Panc1 (cell line): ENCODE measurements at regions not wholly inside any gene's neighbourhood (a gene's known extent, or its start where the extent isn't known, plus 50 kb on each side); places are given as distances from the start of the nearest gene placed in this dataset.

Source experiments
- ATAC-seq: fragments of 200-7000 bp; cut with Tn5 transposase; 2 replicates; pipeline ENCODE4 v1.9.1; 2020; ENCODE audit warnings: mild to moderate bottlenecking, moderate library complexity
- BruUV-seq: library from RNA; stranded (reverse); fragments of 400-500 nt; replicated peaks from 2 replicates; lab custom pipeline; 2021; lab: Mats Ljungman, UMichigan
- CTCF ChIA-PET: fragments of 300-600 bp; sonication (Branson Sonifier 250); formaldehyde crosslinking; loops from one replicate; lab custom pipeline; 2022; ENCODE audit warnings: antibody characterized with exemption; lab: Charles Lee
- POLR2A ChIA-PET: fragments of 300-600 bp; sonication (Branson Sonifier 250); formaldehyde crosslinking; loops from one replicate; lab custom pipeline; 2022; ENCODE audit warnings: antibody characterized with exemption; lab: Charles Lee
- DNase-seq: peaks from one replicate; pipeline ENCODE4 v3.0.0-alpha.2; 2010; ENCODE audit warnings: low read depth, low spot score
- H3K27ac ChIP-seq: 2 replicates; pipeline ENCODE4 v1.5.1; 2011; ENCODE audit warnings: mild to moderate bottlenecking, low read length, inconsistent platforms
- H3K27me3 ChIP-seq: fragments of 200-500 bp; sonication (Bioruptor generic); 2 replicates; pipeline ENCODE4 v1.6.0; 2014; ENCODE audit warnings: low read length, inconsistent platforms; ENCODE audit not compliant: control insufficient read depth, insufficient read depth
- H3K36me3 ChIP-seq: fragments of 200-500 bp; sonication (Bioruptor generic); 2 replicates; pipeline ENCODE4 v1.5.1; 2014; ENCODE audit warnings: inconsistent platforms, mild to moderate bottlenecking, low read length, moderate library complexity; ENCODE audit not compliant: control insufficient read depth, insufficient read depth
- H3K4me1 ChIP-seq: 2 replicates; pipeline ENCODE4 v1.5.1; 2011; ENCODE audit warnings: inconsistent platforms, mild to moderate bottlenecking, low read length, moderate library complexity; ENCODE audit not compliant: control insufficient read depth, insufficient read depth
- H3K4me3 ChIP-seq, 2 experiments: 2 replicates each; pipeline ENCODE4 v1.5.1; 2011 to 2012; ENCODE audit warnings: low read depth in 2 of 2, low read length in 2 of 2, mild to moderate bottlenecking in 2 of 2, inconsistent platforms in 1 of 2, moderate library complexity in 1 of 2
- H3K9me3 ChIP-seq: fragments of 200-500 bp; sonication (Bioruptor generic); 2 replicates; pipeline ENCODE4 v1.5.1; 2014; ENCODE audit warnings: low read depth, mild to moderate bottlenecking, inconsistent platforms, low read length, moderate library complexity; ENCODE audit not compliant: control insufficient read depth, insufficient read depth
- POLR2AphosphoS5 ChIP-seq: IDR thresholded peaks from 2 replicates; pipeline ENCODE4 v1.6.1; 2012; ENCODE audit warnings: mild to moderate bottlenecking, low read depth, low read length, moderate library complexity
- SIN3A ChIP-seq: IDR thresholded peaks from 2 replicates; pipeline ENCODE4 v1.6.1; 2012; ENCODE audit warnings: low read depth, mild to moderate bottlenecking, low read length, moderate library complexity, borderline replicate concordance; ENCODE audit not compliant: insufficient read depth
- TCF7L2 ChIP-seq: IDR thresholded peaks from 2 replicates; pipeline ENCODE4 v1.6.1; 2011; ENCODE audit warnings: mild to moderate bottlenecking, low read depth, low read length, inconsistent platforms
- in situ Hi-C: cut with HindIII; loops from 2 replicates; pipeline ENCODE4 v1.10.0; 2016; ENCODE audit warnings: low sequenced_read_pairs, low pct_unique_long_range_greater_than_20kb
- intact Hi-C: fragments of 100-400 bp; cut with micrococcal nuclease; formaldehyde crosslinking; loops from one replicate; pipeline ENCODE4 v1.10.0; 2022; ENCODE audit not compliant: unreplicated experiment
- TF ChIP-seq, protein P1 (sequence below): fragments of 450-650 bp; IDR thresholded peaks from 2 replicates; pipeline ENCODE4 v1.5.1; 2017; ENCODE audit warnings: mild to moderate bottlenecking
- TF ChIP-seq, protein P2 (sequence below), 2 experiments: IDR thresholded peaks; 2 replicates each; pipeline ENCODE4 v1.6.1; 2011 to 2012; ENCODE audit warnings: low read depth in 2 of 2, control low read depth in 1 of 2, low read length in 1 of 2, mild to moderate bottlenecking in 1 of 2, moderate library complexity in 1 of 2; ENCODE audit not compliant: insufficient read depth in 1 of 2

DNA sequence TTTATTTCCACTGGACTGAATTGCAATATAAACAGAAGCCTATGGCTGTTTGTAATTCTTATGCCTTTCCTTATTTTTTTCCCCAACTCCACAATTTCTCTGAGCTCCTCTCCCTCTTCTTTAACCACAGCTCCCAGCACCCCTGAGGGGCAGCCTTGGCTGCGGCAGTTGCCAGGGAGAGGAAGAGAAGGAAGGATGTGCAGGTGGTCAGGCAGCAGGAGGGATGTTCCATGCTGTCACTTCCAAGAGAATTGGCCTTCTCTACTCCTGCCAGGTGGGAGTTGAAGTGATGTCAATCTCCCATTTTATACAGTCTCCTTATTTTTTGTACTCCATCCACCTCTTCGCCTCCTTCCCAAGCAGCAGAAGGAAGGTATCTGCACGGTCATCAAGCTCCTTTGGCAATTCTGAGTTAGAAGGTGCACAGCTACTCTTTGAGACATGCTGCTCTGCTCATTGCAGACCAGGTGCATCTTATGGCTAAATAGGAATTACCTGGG is 343.3 kb upstream of the RPS6KA3 start:
- no peak for TF ChIP-seq TCF7L2
- TF ChIP-seq, protein P1, sequence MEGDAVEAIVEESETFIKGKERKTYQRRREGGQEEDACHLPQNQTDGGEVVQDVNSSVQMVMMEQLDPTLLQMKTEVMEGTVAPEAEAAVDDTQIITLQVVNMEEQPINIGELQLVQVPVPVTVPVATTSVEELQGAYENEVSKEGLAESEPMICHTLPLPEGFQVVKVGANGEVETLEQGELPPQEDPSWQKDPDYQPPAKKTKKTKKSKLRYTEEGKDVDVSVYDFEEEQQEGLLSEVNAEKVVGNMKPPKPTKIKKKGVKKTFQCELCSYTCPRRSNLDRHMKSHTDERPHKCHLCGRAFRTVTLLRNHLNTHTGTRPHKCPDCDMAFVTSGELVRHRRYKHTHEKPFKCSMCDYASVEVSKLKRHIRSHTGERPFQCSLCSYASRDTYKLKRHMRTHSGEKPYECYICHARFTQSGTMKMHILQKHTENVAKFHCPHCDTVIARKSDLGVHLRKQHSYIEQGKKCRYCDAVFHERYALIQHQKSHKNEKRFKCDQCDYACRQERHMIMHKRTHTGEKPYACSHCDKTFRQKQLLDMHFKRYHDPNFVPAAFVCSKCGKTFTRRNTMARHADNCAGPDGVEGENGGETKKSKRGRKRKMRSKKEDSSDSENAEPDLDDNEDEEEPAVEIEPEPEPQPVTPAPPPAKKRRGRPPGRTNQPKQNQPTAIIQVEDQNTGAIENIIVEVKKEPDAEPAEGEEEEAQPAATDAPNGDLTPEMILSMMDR = no peak
- no peak for TF ChIP-seq SIN3A
- TF ChIP-seq POLR2AphosphoS5 = no peak
- TF ChIP-seq, protein P2, sequence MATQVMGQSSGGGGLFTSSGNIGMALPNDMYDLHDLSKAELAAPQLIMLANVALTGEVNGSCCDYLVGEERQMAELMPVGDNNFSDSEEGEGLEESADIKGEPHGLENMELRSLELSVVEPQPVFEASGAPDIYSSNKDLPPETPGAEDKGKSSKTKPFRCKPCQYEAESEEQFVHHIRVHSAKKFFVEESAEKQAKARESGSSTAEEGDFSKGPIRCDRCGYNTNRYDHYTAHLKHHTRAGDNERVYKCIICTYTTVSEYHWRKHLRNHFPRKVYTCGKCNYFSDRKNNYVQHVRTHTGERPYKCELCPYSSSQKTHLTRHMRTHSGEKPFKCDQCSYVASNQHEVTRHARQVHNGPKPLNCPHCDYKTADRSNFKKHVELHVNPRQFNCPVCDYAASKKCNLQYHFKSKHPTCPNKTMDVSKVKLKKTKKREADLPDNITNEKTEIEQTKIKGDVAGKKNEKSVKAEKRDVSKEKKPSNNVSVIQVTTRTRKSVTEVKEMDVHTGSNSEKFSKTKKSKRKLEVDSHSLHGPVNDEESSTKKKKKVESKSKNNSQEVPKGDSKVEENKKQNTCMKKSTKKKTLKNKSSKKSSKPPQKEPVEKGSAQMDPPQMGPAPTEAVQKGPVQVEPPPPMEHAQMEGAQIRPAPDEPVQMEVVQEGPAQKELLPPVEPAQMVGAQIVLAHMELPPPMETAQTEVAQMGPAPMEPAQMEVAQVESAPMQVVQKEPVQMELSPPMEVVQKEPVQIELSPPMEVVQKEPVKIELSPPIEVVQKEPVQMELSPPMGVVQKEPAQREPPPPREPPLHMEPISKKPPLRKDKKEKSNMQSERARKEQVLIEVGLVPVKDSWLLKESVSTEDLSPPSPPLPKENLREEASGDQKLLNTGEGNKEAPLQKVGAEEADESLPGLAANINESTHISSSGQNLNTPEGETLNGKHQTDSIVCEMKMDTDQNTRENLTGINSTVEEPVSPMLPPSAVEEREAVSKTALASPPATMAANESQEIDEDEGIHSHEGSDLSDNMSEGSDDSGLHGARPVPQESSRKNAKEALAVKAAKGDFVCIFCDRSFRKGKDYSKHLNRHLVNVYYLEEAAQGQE (IDR thresholded peaks at IDR 0.05; ENCODE audit: insufficient read depth in 1 of 2, low read depth in 2 of 2, low read length in 1 of 2) = no peak
- Histone ChIP-seq H3K36me3 (no peaks in the 10 kb centered on the region), H3K27me3 (no peaks in the 10 kb centered on the region), H3K27ac (no peak overlapping the region), H3K4me3 (no peak overlapping the region), H3K4me1 (no peaks in the 10 kb centered on the region), H3K9me3 (no peaks in the 10 kb centered on the region)
- ChIA-PET POLR2A (no interaction called here), CTCF (no interaction called here)
- intact Hi-C loops = no loop called here
- ATAC-seq = no peak
- in situ Hi-C loops = no loop called here
- no peak for DNase-seq
- BruUV-seq = no TSS peak

DNA sequence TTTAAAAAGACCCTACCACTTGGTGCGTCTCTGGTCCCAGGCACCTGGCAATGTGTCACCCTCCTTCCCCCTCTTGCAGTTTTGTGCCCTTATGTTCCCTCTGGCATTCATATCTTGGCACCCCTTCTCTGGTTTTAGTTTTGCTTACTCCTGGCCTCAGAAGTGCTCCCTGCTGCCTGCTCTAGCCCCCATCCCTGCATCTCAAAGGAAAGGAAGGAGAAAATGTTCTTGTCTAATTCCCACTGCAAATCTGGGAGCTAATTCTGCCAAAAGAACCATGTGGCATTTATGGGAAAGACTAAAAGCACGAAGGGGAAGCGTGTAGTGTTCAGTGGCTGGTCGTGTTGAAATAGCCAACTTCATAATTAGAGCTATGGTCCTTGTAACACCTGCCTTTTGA is 340.1 kb upstream of the RPS6KA3 start:
- POLR2A ChIA-PET = no interaction called here
- TF ChIP-seq, protein P1 = no peak
- TF ChIP-seq, protein P2 (IDR thresholded peaks at IDR 0.05; ENCODE audit: insufficient read depth in 1 of 2, low read depth in 2 of 2, low read length in 1 of 2) = no peak
- TF ChIP-seq SIN3A (no peak), TCF7L2 (no peak)
- BruUV-seq = no TSS peak

More for the DNA sequence above, 340.1 kb upstream of the RPS6KA3 start:
- in situ Hi-C loops = no loop called here
- Histone ChIP-seq H3K4me1 (no peaks in the 10 kb centered on the region), H3K4me3 (no peak overlapping the region), H3K27ac (no peak overlapping the region), H3K27me3 (no peaks in the 10 kb centered on the region), H3K9me3 (no peaks in the 10 kb centered on the region), H3K36me3 (no peaks in the 10 kb centered on the region)
- ATAC-seq (no peak), DNase-seq (no peak)
- intact Hi-C loops = no loop called here
- CTCF ChIA-PET = no interaction called here
